ENCODE measurements at regions not wholly inside any gene's neighbourhood (a gene's known extent, or its start where the extent isn't known, plus 50 kb on each side); places are given as distances from the start of the nearest gene placed in this dataset.

DNA sequence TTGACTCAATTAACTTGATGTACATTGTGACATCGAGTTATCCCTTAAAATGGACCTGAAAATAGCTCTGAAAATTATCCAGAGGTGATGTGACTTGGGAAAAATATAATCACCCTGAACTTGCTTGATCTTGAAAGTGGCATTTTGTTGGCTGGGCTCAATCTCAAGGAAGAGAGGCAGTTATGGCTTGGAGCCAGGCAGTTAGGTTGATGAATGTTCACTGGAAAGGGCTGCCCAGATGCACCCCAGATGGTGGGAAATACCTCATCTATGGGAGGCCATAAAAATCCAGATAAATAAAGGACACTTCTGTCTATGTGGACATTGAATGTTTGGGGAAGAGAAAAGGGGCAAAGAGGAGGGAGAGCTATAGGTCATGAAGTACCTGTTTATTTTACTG is 55.7 kb upstream of the OR5AN1 start:
- peaks cover 0 to 4% (median 0%) of the 10 kb centered on the region in 4 donors for H3K27me3 ChIP-seq
- no peak overlapping the region for H3K4me3 ChIP-seq
- intact Hi-C loops (cut with DNase I), result no loop called here
- no peaks in the 10 kb centered on the region for H3K4me1 ChIP-seq
- H3K9me3 ChIP-seq, result peaks cover 0 to 6% (median 0%) of the 10 kb centered on the region in 4 donors
- no peak for DNase-seq (ENCODE audit: extremely low spot score)
- no peak overlapping the region for H3K27ac ChIP-seq (replicated peaks in 1 of 4)
- WGBS, result 53% methylated on average over 1 of the region's 1 CpG
- TF ChIP-seq CTCF (IDR thresholded peaks at IDR 0.05), result no peak
- no peak for TF ChIP-seq EP300 (IDR thresholded peaks at IDR 0.05)
- no peak for TF ChIP-seq POLR2AphosphoS5 (IDR thresholded peaks at IDR 0.05)
- no peak for TF ChIP-seq POLR2A (IDR thresholded peaks at IDR 0.05; ENCODE audit: low read depth)
- H3K36me3 ChIP-seq, result no peaks in the 10 kb centered on the region

- DNase-seq (ENCODE audit: extremely low spot score), result no peak
- TF ChIP-seq EP300 (IDR thresholded peaks at IDR 0.05) (no peak), POLR2A (IDR thresholded peaks at IDR 0.05; ENCODE audit: low read depth) (no peak), CTCF (IDR thresholded peaks at IDR 0.05) (no peak), POLR2AphosphoS5 (IDR thresholded peaks at IDR 0.05) (no peak)
- intact Hi-C loops (cut with DNase I), result no loop called here
- Histone ChIP-seq H3K4me1 (no peaks in the 10 kb centered on the region), H3K4me3 (no peak overlapping the region), H3K27me3 (no peaks in the 10 kb centered on the region), H3K9me3 (no peaks in the 10 kb centered on the region), H3K27ac (replicated peaks in 1 of 4) (no peak overlapping the region), H3K36me3 (no peaks in the 10 kb centered on the region)
Measured at GRCh38 chr11:59295435-59295834, 63.3 kb upstream of the OR5AN1 start.

GRCh38 chr11:59292611-59293010 is 66.1 kb upstream of the OR5AN1 start:
- 83% methylated on average over 3 of the region's 3 CpGs for WGBS
- TF ChIP-seq EP300 (IDR thresholded peaks at IDR 0.05), result no peak
- no peak for TF ChIP-seq POLR2A (IDR thresholded peaks at IDR 0.05; ENCODE audit: low read depth)
- no peak for TF ChIP-seq CTCF (IDR thresholded peaks at IDR 0.05)
- no peak for TF ChIP-seq POLR2AphosphoS5 (IDR thresholded peaks at IDR 0.05)

GRCh38 chr11:59291228-59291627 is 67.5 kb upstream of the OR5AN1 start:
- Histone ChIP-seq H3K27me3 (peaks cover 0 to 11% (median 0%) of the 10 kb centered on the region in 4 donors), H3K9me3 (no peaks in the 10 kb centered on the region), H3K4me1 (no peaks in the 10 kb centered on the region), H3K27ac (replicated peaks in 1 of 4) (no peak overlapping the region), H3K36me3 (no peaks in the 10 kb centered on the region), H3K4me3 (no peak overlapping the region)
- intact Hi-C loops (cut with DNase I), result no loop called here
- no peak for TF ChIP-seq EP300 (IDR thresholded peaks at IDR 0.05)
- TF ChIP-seq POLR2AphosphoS5 (IDR thresholded peaks at IDR 0.05), result no peak
- TF ChIP-seq CTCF (IDR thresholded peaks at IDR 0.05), result no peak
- TF ChIP-seq POLR2A (IDR thresholded peaks at IDR 0.05; ENCODE audit: low read depth), result no peak
- WGBS, result 95% methylated on average over 2 of the region's 3 CpGs
- DNase-seq (ENCODE audit: extremely low spot score), result no peak

More at GRCh38 chr11:59292611-59293010, 66.1 kb upstream of the OR5AN1 start:
- Histone ChIP-seq H3K27ac (replicated peaks in 1 of 4) (no peak overlapping the region), H3K9me3 (no peaks in the 10 kb centered on the region), H3K27me3 (peaks cover 0 to 7% (median 0%) of the 10 kb centered on the region in 4 donors), H3K4me3 (no peak overlapping the region), H3K4me1 (no peaks in the 10 kb centered on the region), H3K36me3 (no peaks in the 10 kb centered on the region)
- intact Hi-C loops (cut with DNase I), result no loop called here
- DNase-seq (ENCODE audit: extremely low spot score), result no peak

Data from esophagus muscularis mucosa (tissue), 4 donors.